ENCODE measurements at regions not wholly inside any gene's neighbourhood (a gene's known extent, or its start where the extent isn't known, plus 50 kb on each side); places are given as distances from the start of the nearest gene placed in this dataset.

- no peak for TF ChIP-seq CTCF (IDR thresholded peaks at IDR 0.05; ENCODE audit: low read depth, low read length, missing control alignments)
- in situ Hi-C loops (cut with HindIII; ENCODE audit: low sequenced_read_pairs), result no loop called here
These were observed 69.2 kb downstream of the MRPL46 start for GRCh38 chr15:88398011-88398410.

GRCh38 chr15:88397506-88397905, 69.7 kb downstream of the MRPL46 start:
- no peak for DNase-seq (ENCODE audit: low read depth)
- TF ChIP-seq CTCF (IDR thresholded peaks at IDR 0.05; ENCODE audit: low read depth, low read length, missing control alignments), result no peak
- in situ Hi-C loops (cut with HindIII; ENCODE audit: low sequenced_read_pairs), result no loop called here
- H3K4me3 ChIP-seq (ENCODE audit: low read depth, low read length), result no peak overlapping the region

More at GRCh38 chr15:88398011-88398410, 69.2 kb downstream of the MRPL46 start:
- DNase-seq (ENCODE audit: low read depth), result no peak
- no peak overlapping the region for H3K4me3 ChIP-seq (ENCODE audit: low read depth, low read length)

- in situ Hi-C loops (cut with HindIII; ENCODE audit: low sequenced_read_pairs), result no loop called here
- DNase-seq (ENCODE audit: low read depth), result no peak
- no peak overlapping the region for H3K4me3 ChIP-seq (ENCODE audit: low read depth, low read length)
- TF ChIP-seq CTCF (IDR thresholded peaks at IDR 0.05; ENCODE audit: low read depth, low read length, missing control alignments), result no peak
These were observed 71.1 kb downstream of the MRPL46 start for GRCh38 chr15:88395872-88396781.

GRCh38 chr15:88395241-88395640, 71.9 kb downstream of the MRPL46 start:
- no peak for TF ChIP-seq CTCF (IDR thresholded peaks at IDR 0.05; ENCODE audit: low read depth, low read length, missing control alignments)
- in situ Hi-C loops (cut with HindIII; ENCODE audit: low sequenced_read_pairs), result no loop called here
- no peak for DNase-seq (ENCODE audit: low read depth)
- H3K4me3 ChIP-seq (ENCODE audit: low read depth, low read length), result no peak overlapping the region

DNA sequence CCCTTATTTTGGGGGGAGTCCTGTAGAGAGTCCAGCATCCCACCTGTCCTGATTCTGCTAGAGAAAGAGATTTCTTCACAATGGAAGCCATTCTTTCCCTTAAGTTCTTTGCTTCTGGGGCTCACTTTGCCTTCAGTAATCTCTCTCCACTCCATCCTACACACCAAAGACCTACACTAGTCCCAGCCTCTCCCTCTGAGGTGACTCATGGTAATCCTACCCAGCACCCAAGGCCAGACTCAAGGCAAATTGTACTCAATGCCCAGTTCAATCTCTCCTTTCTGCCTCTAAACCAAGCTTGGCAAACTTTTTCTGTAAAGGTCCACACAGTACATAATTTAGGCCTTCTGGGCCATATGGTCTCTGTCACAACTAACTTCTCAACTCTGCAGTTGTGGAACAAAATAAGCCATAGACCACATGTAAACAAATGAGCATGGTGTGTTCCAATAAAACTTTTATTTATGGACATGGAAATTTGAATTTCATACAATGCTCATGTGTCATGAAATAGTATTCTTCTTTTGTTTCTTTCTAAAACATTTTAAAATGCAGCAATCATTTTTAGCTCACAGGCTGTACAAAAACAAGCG, 72.5 kb downstream of the MRPL46 start:
- in situ Hi-C loops (cut with HindIII; ENCODE audit: low sequenced_read_pairs), result no loop called here
- TF ChIP-seq CTCF (IDR thresholded peaks at IDR 0.05; ENCODE audit: low read depth, low read length, missing control alignments), result no peak
- no peak overlapping the region for H3K4me3 ChIP-seq (ENCODE audit: low read depth, low read length)
- DNase-seq (ENCODE audit: low read depth), result no peak

DNA sequence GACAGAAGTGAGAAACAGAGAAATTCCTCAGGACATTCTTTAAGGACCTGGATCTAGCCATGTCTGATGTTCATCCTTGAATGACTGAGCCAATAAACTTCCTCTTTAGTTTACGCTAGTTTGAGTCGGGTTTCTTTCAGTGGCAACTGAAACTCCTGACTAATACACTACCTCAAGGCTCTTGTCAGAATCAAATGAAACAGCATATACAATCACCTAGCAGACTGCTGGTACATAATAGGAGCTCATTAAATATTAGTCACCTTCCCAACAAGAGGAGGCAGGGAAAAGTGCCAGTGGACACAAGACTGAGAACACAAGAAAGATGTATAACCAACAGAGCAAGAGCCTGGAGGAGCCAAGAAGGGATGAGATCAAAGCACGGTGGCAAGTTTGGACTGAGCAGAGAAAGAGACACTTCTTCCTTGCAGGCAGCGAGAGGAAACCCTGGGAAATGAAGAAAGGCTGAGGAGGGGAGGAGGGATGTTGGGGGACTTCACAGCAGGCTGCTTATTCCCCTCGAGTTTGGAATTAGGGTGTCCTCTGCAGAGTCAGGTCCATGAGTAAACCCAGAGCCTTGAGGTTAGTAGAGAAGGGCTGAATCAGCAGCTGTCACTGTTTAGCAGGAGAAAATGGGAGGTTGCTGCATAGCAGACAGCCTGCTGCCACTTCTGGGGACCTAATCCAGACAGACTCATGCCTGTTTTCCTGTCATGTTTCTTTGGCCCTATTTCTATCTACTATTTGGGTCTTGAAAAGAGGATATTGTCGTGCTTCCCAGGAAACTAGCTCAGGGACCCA, 73.3 kb downstream of the MRPL46 start:
- no peak for TF ChIP-seq CTCF (IDR thresholded peaks at IDR 0.05; ENCODE audit: low read depth, low read length, missing control alignments)
- H3K4me3 ChIP-seq (ENCODE audit: low read depth, low read length), result no peak overlapping the region
- in situ Hi-C loops (cut with HindIII; ENCODE audit: low sequenced_read_pairs), result no loop called here
- DNase-seq (ENCODE audit: low read depth), result no peak

All from astrocyte of the cerebellum (primary cell).